ENCODE measurements at regions not wholly inside any gene's neighbourhood (a gene's known extent, or its start where the extent isn't known, plus 50 kb on each side); places are given as distances from the start of the nearest gene placed in this dataset.

DNA sequence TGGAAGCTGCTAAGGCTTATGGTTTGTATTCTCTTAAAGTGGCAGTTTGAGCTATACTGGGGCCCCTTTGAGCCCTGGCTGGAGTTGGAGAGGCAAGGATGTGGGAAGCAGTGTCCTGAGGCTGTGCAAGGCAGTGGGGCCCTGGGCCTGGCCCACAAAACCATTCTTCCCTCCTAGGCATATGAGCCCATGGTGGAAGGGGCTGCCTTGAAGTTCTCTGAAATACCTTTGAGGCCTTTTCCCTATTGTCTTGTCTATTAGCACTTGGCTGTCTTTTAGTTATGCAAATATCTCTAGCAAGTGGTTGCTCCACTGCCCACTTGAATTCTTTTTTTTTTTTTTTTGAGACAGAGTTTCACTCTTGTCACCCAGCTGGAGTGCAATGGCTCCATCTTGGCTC lies 119.2 kb downstream of the PCTP start:
- no peak for DNase-seq (ENCODE audit: low spot score)
- Histone ChIP-seq H3K79me2 (no peaks in the 10 kb centered on the region), H3K9me2 (replicated peaks; ENCODE audit: insufficient read depth) (no peaks in the 10 kb centered on the region), H3K27ac (no peak overlapping the region), H3K4me3 (no peak overlapping the region), H3K4me1 (ENCODE audit: insufficient read depth) (no peaks in the 10 kb centered on the region), H3K4me2 (no peak overlapping the region), H3K9me3 (ENCODE audit: low read depth) (no peaks in the 10 kb centered on the region), H3K27me3 (no peaks in the 10 kb centered on the region), H2AFZ (no peak overlapping the region), H4K20me1 (ENCODE audit: insufficient read depth, poor library complexity, severe bottlenecking) (no peaks in the 10 kb centered on the region), H3K36me3 (replicated peaks; ENCODE audit: insufficient read depth, low read depth) (no peaks in the 10 kb centered on the region)
- TF ChIP-seq EZH2phosphoT487 (IDR thresholded peaks at IDR 0.05; ENCODE audit: low read depth, severe bottlenecking, unreplicated experiment) (no peak), EZH2 (IDR thresholded peaks at IDR 0.05; ENCODE audit: borderline replicate concordance) (no peak)
- TF ChIP-seq, protein P1, sequence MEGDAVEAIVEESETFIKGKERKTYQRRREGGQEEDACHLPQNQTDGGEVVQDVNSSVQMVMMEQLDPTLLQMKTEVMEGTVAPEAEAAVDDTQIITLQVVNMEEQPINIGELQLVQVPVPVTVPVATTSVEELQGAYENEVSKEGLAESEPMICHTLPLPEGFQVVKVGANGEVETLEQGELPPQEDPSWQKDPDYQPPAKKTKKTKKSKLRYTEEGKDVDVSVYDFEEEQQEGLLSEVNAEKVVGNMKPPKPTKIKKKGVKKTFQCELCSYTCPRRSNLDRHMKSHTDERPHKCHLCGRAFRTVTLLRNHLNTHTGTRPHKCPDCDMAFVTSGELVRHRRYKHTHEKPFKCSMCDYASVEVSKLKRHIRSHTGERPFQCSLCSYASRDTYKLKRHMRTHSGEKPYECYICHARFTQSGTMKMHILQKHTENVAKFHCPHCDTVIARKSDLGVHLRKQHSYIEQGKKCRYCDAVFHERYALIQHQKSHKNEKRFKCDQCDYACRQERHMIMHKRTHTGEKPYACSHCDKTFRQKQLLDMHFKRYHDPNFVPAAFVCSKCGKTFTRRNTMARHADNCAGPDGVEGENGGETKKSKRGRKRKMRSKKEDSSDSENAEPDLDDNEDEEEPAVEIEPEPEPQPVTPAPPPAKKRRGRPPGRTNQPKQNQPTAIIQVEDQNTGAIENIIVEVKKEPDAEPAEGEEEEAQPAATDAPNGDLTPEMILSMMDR (IDR thresholded peaks at IDR 0.05; ENCODE audit: poor library complexity) = no peak

GRCh38 chr17:55872374-55872773 lies 121.5 kb downstream of the PCTP start:
- H3K79me2 ChIP-seq = no peaks in the 10 kb centered on the region
- no peak overlapping the region for H2AFZ ChIP-seq
- no peak for DNase-seq (ENCODE audit: low spot score)
- WGBS (ENCODE audit: low lambda C conversion rate, missing lambda C conversion rate) = 59% methylated on average over 3 of the region's 3 CpGs
- H3K27me3 ChIP-seq = no peaks in the 10 kb centered on the region
- no peaks in the 10 kb centered on the region for H3K9me2 ChIP-seq (replicated peaks; ENCODE audit: insufficient read depth)
- no peaks in the 10 kb centered on the region for H3K36me3 ChIP-seq (replicated peaks; ENCODE audit: insufficient read depth, low read depth)
- no peak overlapping the region for H3K27ac ChIP-seq
- no peak overlapping the region for H3K4me3 ChIP-seq
- H3K4me1 ChIP-seq (ENCODE audit: insufficient read depth) = no peaks in the 10 kb centered on the region
- H3K9me3 ChIP-seq (ENCODE audit: low read depth) = no peaks in the 10 kb centered on the region
- H3K4me2 ChIP-seq = no peak overlapping the region
- TF ChIP-seq EZH2phosphoT487 (IDR thresholded peaks at IDR 0.05; ENCODE audit: low read depth, severe bottlenecking, unreplicated experiment) = no peak
- TF ChIP-seq, protein P1 (IDR thresholded peaks at IDR 0.05; ENCODE audit: poor library complexity) = no peak
- no peak for TF ChIP-seq EZH2 (IDR thresholded peaks at IDR 0.05; ENCODE audit: borderline replicate concordance)
- no peaks in the 10 kb centered on the region for H4K20me1 ChIP-seq (ENCODE audit: insufficient read depth, poor library complexity, severe bottlenecking)

DNA sequence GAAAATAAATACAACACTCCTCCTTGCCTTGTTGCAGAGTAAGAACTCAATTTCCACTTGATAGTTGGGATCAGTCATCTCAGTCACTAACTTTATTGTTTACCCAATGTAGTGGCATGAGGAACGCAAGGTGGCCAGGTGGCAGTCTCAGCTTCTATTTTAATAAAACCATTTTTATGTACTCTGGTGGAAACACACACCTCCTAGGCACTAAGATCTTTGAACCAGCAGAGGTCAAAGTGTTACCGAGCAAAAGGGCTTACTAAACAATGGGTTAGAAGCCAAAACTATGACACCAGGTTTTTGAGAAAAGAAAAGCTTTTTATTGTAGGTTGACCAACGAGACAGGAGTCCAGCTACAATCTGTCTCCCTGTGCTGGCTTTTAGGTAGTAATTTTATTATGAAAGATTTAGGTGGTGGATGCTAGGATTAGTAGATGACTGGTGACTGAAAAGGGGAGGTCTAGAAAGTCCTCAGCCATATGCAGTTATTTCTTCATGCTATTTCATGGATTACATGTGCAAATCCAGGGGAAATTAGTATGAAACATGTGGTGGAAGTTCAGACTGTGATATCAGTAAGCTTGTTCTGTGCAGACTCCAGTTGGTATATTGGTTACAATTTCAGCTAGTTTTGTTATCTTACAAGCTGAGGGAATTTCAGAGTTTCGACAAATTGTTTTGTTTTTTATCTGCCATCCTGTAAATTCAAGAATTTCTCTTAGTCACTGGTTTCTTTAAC lies 122.3 kb downstream of the PCTP start:
- no peak overlapping the region for H3K4me3 ChIP-seq
- no peaks in the 10 kb centered on the region for H3K36me3 ChIP-seq (replicated peaks; ENCODE audit: insufficient read depth, low read depth)
- no peak for DNase-seq (ENCODE audit: low spot score)
- H4K20me1 ChIP-seq (ENCODE audit: insufficient read depth, poor library complexity, severe bottlenecking) = no peaks in the 10 kb centered on the region
- TF ChIP-seq EZH2phosphoT487 (IDR thresholded peaks at IDR 0.05; ENCODE audit: low read depth, severe bottlenecking, unreplicated experiment) (no peak), EZH2 (IDR thresholded peaks at IDR 0.05; ENCODE audit: borderline replicate concordance) (no peak)
- TF ChIP-seq, protein P1 (IDR thresholded peaks at IDR 0.05; ENCODE audit: poor library complexity) = no peak
- H3K27ac ChIP-seq = no peak overlapping the region
- 64% methylated on average over 4 of the region's 4 CpGs for WGBS (ENCODE audit: low lambda C conversion rate, missing lambda C conversion rate)
- no peaks in the 10 kb centered on the region for H3K27me3 ChIP-seq
- no peaks in the 10 kb centered on the region for H3K79me2 ChIP-seq
- H3K9me3 ChIP-seq (ENCODE audit: low read depth) = no peaks in the 10 kb centered on the region
- H3K4me2 ChIP-seq = no peak overlapping the region
- no peaks in the 10 kb centered on the region for H3K9me2 ChIP-seq (replicated peaks; ENCODE audit: insufficient read depth)
- H2AFZ ChIP-seq = no peak overlapping the region
- no peaks in the 10 kb centered on the region for H3K4me1 ChIP-seq (ENCODE audit: insufficient read depth)
